Hematopoietic multipotent progenitor cell treated with erythropoietin and hydrocortisone succinate and interleukin-3 and kit ligand, for 17 days (in vitro differentiated cells): ENCODE measurements at regions not wholly inside any gene's neighbourhood (a gene's known extent, or its start where the extent isn't known, plus 50 kb on each side); places are given as distances from the start of the nearest gene placed in this dataset.

Experiments
- DNase-seq: peaks from one replicate; pipeline ENCODE4 v3.0.0-alpha.2; 2015; ENCODE audit warnings: low spot score

DNA sequence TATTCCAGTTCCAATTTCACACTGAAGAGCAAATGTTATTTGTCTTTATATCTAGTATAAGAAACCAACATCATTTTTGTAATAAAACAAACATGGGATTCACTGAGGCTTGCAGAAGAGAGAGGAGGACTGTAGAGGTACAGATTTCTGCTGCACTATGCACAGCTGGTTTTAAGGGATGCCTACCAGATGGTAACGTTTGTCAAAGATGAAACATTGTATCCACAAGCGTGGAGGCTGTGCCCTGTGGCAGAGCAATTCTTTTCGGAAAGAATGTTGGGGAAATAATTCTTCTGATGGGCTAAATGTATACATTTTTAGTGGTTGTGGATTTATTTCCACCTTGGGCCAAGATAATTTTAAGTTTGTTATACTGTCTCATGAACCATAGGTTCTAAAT is 272.4 kb downstream of the DUSP10 start:
- no peak for DNase-seq

- DNase-seq, result no peak
Measured at GRCh38 chr1:221470000-221470698, 271.7 kb downstream of the DUSP10 start.

GRCh38 chr1:221473411-221473810 is 268.5 kb downstream of the DUSP10 start:
- DNase-seq, result no peak

- no peak for DNase-seq
Measured at GRCh38 chr1:221477252-221477651, 264.6 kb downstream of the DUSP10 start.

- no peak for DNase-seq
Measured at GRCh38 chr1:221478050-221478949, 263.6 kb downstream of the DUSP10 start.

DNA sequence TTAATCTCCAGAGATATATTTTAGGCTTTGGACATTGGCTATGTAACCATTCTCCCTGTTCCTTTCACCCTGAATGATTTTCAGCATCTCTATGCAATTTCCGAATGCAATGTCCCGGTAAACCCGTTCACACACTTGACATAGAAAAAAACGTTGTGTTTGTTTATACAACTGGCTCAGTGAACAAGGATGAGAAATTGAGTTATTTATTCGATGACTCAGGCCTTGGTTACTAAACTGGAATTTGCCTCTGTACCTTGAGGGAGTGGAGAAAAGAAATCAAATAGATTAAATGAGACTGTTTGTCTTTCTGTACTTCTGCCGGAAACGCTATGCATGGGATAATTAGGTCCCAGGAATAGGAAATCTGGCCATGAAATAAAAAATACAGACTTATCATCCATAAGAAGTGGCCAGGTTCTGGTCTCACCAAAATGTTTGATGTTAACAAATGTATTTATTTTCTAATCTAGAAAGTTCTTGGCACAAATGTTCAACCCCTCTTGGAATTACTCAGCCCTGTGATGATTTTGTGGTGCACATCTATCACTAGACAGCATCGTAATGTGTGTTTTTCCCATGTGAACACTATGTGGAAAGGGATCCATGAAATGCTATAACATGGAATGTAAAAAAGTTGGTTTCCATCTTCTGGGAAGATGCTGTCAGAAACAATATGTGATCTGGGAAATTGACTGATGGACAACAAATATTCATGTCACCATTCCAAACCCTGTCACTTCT is 253.9 kb downstream of the DUSP10 start:
- DNase-seq, result no peak

GRCh38 chr1:221488550-221488949 is 253.3 kb downstream of the DUSP10 start:
- DNase-seq, result no peak

DNA sequence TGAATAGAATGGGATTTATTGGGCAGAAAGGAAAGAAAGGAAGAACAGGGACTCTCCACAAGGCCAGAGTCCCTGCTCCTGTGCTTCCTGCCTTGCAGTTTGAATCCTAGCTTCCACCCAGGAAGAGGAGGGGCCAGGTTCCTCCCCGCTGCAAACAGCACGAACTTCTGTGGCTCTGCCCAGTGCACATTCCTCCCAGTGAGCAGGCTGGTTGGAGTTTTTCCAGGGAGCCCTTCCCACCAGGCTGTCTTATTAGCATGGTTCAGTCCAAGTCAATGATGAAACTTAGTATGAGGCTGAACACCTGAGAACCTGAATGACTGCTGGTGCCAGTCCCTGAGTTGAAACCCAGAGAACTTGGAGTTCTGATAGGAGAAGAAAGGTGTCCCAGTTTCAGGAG is 247.2 kb downstream of the DUSP10 start:
- no peak for DNase-seq

DNA sequence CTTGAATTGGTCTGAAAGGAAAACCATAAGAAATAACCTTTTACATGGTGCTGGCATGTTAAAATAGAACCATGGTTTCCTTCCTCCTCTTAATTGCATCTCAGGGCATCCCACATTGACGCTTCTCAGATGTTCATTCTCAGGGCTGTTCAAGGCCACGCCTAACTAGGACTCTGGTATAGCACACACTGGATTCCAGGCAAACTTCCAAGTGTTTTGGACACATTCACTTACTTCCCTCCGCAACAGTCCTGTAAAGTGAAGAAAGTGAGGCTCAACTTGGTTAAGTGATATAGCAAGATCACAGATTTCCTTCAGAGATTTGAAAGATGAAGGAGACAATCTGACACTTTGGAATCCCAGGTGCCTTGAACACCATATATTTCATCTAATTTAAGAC is 244.8 kb downstream of the DUSP10 start:
- no peak for DNase-seq

DNA sequence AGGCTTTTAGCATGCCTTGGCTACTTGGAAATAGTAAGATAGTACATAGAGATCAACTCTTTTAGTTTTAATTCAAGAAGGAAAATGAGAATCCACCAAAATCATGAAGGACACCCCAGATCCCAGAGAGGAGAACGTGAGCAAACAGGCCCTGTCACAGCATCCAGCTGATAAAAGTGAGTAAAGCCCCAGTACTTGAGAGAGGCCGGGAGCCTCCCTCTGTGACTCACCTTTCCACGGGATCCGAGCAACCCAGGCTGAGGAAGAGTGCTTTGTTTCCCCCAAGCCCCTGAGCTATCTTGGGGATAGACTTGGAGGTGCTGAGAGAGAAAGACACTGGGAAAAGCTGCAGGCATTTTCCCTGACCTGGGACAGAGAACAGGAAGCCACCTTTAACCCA is 238.6 kb downstream of the DUSP10 start:
- no peak for DNase-seq

GRCh38 chr1:221509575-221510355 is 232.1 kb downstream of the DUSP10 start:
- no peak for DNase-seq

- DNase-seq, result no peak
Measured at GRCh38 chr1:221510793-221511503, 230.9 kb downstream of the DUSP10 start.

GRCh38 chr1:221511797-221512196 is 230.1 kb downstream of the DUSP10 start:
- DNase-seq, result no peak

GRCh38 chr1:221514806-221515205 is 227.1 kb downstream of the DUSP10 start:
- no peak for DNase-seq

DNA sequence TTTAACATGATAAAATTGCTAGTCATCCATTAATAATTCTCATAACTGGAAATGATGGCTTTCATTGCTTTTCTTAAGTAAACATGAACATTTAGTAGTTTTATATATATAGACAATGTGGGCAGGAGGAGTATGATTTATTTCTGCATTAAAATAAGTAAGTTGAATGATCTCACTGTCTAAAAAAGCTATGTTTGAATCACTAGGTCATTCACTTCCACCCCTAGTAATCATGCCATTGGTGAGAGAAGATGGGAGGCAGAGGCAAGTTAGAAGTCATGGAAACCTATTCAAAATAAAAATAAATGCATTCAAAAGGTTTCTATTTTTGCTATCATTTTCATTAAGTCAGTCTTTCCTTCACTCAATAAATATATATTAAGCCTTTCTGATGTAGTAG is 226.4 kb downstream of the DUSP10 start:
- no peak for DNase-seq

DNA sequence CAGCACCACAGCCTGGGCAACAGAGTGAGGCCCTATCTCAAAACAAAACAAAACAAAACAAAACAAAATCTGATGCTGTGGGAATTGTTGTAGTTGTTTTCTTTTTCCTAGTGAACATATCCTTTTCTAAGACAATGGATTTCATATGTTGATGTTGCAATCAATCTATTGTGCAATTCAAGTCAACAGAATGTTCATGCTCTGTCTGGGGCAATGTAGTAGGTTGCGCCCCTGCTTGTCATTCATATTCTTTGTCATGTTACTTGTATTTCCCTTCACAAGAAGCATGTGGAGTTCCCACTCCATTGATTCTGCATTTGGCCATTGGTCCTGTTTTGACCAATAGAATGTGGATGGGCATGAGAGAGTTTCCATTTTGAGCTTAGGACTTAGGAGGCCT is 223.9 kb downstream of the DUSP10 start:
- no peak for DNase-seq

- no peak for DNase-seq
Measured at GRCh38 chr1:221520250-221520649, 221.6 kb downstream of the DUSP10 start.

DNA sequence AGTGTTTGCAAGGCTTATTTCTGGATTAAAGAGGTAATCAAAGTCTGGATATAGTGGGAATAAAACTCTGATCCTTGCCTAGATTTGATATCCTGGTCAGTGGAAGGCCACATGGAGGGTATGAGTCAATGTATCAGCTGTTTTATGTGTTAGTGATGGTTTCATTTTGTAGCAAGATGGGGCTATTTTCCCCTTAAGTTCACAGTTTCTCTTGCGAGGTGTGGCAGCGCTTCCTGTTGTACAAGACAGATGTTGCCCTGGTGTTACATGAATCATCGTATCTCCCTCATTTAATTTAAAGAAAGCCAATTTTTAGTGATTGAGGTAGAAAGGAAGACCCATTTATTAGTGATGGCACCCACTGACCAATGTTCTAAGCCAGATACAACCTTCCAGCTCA is 220.2 kb downstream of the DUSP10 start:
- DNase-seq, result no peak

DNA sequence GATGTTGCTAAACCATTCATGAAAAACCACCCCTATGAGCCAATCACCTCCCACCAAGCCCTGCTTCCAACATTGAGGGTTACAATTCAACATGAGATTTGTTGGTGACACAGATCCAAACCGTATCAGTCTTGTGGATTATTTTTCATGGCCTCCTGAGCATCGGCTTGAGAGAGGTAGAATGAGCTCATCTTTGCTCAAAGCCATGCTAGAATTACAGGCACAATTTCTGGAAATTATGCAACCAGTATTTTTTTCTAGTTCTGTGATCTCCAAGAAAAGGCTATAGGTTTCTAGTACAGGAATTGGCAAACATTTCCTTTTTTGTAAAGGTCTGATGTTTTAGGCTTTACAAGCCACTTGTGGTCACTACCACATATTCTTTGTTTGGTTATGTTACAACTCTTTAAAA is 219.4 kb downstream of the DUSP10 start:
- no peak for DNase-seq

GRCh38 chr1:221525749-221526148 is 216.1 kb downstream of the DUSP10 start:
- DNase-seq, result no peak

- no peak for DNase-seq
Measured at GRCh38 chr1:221527302-221527701, 214.6 kb downstream of the DUSP10 start.
